Cardiac fibroblast (primary cell): ENCODE measurements at regions not wholly inside any gene's neighbourhood (a gene's known extent, or its start where the extent isn't known, plus 50 kb on each side); places are given as distances from the start of the nearest gene placed in this dataset.
"Not testable (repeated sequence)": the region's sequence is repeated elsewhere in the genome, so short reads cannot be mapped to it uniquely, and the experiment has no call there.

Experiments
- DNase-seq, 2 donors: peaks; one replicate each; pipeline versions ENCODE4 v3.0.0 to v3.0.0-alpha.2; 2010; ENCODE audit warnings: low read depth in 2 of 2
- H3K4me3 ChIP-seq, 2 donors: replicated peaks in 1 of 2; 1 replicate in 1 of 2; 2 replicates in 1 of 2; pipeline ENCODE4 v1.5.1; 2011; ENCODE audit warnings: low read depth in 2 of 2, low read length in 2 of 2, mild to moderate bottlenecking in 2 of 2, moderate library complexity in 1 of 2
- CTCF ChIP-seq: IDR thresholded peaks from one replicate; pipeline ENCODE4 v1.5.1; 2011; ENCODE audit warnings: low read depth, mild to moderate bottlenecking, low read length, inconsistent platforms

DNA sequence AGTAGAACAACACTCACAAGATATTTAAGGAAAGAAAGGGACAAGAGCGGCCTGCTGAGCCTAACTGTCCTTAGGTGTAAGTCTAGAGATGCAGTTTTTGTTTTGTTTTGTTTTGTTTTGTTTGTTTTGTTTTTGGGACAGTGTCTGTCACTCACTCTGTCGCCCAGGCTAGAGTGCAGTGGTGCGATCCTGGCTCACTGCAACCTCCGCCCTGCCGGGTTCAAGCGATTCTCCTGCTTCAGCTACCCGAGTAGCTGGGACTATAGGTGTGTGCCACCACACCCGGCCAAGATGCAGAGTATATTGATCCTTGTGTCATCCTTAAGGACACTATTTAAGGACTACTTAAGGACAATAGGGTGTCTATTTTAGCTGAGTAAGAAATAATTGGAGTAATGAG, 84.1 kb upstream of the PARD3 start:
- H3K4me3 ChIP-seq: no peak overlapping the region
- DNase-seq: no peak
- no peak for TF ChIP-seq CTCF

- no peak overlapping the region for H3K4me3 ChIP-seq
- TF ChIP-seq CTCF: no peak
- no peak for DNase-seq
Measured at GRCh38 chr10:34895977-34896376, 80.9 kb upstream of the PARD3 start.

- H3K4me3 ChIP-seq, DNase-seq: not testable (repeated sequence)
Measured at GRCh38 chr10:34895046-34895445, 80.0 kb upstream of the PARD3 start.

GRCh38 chr10:34892521-34892920, 77.4 kb upstream of the PARD3 start:
- DNase-seq, H3K4me3 ChIP-seq: not testable (repeated sequence)

DNA sequence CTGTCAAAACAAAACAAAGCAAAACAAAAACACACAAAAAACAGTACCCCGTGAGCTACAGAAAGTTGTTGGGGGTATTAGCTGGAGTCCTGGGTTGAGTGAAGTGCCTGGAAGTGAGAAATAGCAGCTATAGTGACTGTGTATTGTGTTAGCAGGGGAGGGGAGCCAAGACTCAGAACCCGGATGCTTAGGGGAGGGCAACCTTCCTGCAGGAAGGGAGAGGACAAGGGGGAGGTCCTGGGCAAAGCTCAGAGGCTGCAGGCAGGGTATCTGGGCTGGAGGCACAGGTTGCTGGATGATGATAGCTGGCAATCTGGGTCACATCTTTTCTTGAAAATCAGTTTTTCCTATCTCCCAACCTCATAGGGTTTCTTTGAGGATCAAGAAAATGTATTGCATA, 75.8 kb upstream of the PARD3 start:
- no peak for TF ChIP-seq CTCF
- H3K4me3 ChIP-seq: no peak overlapping the region
- no peak for DNase-seq

DNA sequence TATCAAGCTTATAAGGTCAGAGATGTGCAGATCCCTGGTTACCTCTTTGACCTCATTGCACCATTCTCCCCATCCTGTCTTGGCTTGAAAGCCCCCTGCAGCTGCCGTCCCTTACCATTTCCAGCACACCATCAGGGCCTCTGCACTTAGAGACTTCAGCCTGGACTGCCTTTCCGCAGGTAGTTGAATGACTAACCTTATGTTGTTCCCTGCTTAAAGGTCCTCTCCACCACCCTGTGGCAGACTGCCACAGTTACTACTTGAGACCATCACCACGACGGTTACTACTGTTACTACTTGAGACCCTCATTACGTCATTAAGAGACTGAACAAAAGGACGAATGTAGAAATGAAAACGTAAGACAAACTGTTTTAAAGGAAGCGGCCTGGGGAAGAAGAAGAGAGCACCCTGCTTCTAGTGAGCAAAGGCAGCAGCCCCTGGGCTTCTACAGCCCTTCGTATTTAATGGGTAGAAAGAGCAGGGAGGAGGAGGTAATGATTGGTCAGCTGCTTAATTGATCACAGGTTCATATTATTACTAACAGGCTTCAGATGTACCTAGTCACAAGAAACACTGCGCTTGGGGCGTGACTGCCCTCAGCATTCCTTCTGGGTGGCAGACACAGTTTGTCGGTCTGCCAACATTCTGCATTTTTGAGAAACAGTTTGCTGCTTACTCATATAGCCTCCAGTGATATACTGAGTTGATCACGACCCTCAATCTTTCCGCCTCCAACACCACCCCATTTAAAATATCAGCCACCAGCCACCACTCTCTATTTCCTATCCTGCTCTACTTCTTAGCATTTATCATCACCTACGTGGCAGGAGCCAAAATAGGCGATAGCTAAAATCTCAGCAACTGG, 74.1 kb upstream of the PARD3 start:
- H3K4me3 ChIP-seq: no peak overlapping the region
- peak in 1 of 2 donors; percentile 9 for DNase-seq
- no peak for TF ChIP-seq CTCF

DNA sequence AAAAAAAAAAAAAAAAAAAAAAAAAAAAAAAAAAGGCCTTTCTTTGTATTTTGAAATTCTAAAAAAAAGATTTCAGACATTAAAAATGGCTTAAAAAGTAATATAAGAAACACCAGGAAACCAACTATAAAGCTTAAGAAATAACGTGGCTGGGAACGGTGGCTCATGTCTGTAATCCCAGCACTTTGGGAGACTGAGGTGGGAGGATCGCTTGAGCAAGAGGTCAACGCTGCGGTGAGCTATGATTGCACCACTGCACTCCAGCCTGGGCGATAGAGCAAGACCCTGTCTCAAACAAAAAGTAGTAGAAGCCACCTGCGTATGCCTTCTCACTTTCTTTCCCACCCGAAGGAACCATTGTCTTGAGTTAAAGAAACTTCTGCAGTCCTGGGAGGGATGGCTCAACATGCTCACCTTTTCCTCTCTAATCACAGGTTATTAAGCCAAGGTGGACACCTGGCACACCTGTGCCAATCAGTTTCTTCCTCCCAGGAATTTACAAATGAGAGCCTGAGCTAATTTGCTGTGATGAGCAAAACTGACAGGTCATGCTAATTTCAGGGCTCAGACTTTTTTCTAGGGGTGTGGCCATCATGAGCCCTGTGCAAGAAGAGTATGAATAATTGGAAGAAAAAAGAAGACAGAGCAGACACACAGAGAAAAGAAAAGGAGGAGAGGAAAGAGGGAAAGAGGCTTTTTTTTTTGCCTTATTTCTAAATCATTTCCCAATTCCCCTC, 72.0 kb upstream of the PARD3 start:
- no peak for TF ChIP-seq CTCF
- no peak for DNase-seq
- no peak overlapping the region for H3K4me3 ChIP-seq
